Testis (tissue), 2 donors: ENCODE measurements at regions not wholly inside any gene's neighbourhood (a gene's known extent, or its start where the extent isn't known, plus 50 kb on each side); places are given as distances from the start of the nearest gene placed in this dataset.

ENCODE experiments used
- POLR2A ChIP-seq: fragments of 450-650 bp; IDR thresholded peaks from one replicate; pipeline ENCODE4 v1.6.1; 2017; ENCODE audit warnings: antibody characterized with exemption, mild to moderate bottlenecking, moderate library complexity
- TF ChIP-seq, protein P1 (sequence below), 3 experiments: fragments of 450-650 bp in 2 of 3; fragments of 200-600 bp in 1 of 3; sonication (generic) in 1 of 3; IDR thresholded peaks; one replicate each; pipeline ENCODE4 v1.5.1; 2016 to 2019; ENCODE audit warnings: antibody characterized with exemption in 3 of 3, mild to moderate bottlenecking in 2 of 3, moderate library complexity in 1 of 3

DNA sequence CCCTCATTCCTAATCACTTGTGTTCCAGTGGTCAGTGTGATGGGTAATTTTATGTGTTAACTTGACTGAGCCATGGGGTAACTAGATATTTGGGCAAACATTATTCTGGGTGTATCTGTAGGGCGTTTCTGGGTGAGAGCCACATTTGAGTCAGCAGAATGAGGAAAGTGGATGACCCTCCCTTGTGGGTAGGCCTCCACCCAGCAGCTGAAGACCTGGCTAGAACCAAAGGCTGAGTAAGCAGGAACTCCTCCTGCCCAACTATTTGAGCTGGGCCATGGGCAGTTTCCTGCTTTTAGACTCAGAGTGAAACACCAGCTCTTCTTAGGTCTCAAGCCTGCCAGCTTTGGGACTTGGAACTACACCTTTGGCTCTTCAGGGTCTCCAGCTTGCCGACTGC lies 141.8 kb downstream of the ACKR3 start:
- TF ChIP-seq POLR2A, result no peak
- TF ChIP-seq, protein P1, sequence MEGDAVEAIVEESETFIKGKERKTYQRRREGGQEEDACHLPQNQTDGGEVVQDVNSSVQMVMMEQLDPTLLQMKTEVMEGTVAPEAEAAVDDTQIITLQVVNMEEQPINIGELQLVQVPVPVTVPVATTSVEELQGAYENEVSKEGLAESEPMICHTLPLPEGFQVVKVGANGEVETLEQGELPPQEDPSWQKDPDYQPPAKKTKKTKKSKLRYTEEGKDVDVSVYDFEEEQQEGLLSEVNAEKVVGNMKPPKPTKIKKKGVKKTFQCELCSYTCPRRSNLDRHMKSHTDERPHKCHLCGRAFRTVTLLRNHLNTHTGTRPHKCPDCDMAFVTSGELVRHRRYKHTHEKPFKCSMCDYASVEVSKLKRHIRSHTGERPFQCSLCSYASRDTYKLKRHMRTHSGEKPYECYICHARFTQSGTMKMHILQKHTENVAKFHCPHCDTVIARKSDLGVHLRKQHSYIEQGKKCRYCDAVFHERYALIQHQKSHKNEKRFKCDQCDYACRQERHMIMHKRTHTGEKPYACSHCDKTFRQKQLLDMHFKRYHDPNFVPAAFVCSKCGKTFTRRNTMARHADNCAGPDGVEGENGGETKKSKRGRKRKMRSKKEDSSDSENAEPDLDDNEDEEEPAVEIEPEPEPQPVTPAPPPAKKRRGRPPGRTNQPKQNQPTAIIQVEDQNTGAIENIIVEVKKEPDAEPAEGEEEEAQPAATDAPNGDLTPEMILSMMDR (IDR thresholded peaks at IDR 0.05), result no peak
